GM12878 (cell line): ENCODE measurements at regions not wholly inside any gene's neighbourhood (a gene's known extent, or its start where the extent isn't known, plus 50 kb on each side); places are given as distances from the start of the nearest gene placed in this dataset.

Experiments
- ATAC-seq: fragments of 200-7000 bp; cut with Tn5 transposase; 3 replicates; pipeline ENCODE4 v1.9.1; 2020; ENCODE audit warnings: mild to moderate bottlenecking, moderate library complexity
- BruUV-seq: library from RNA; stranded (reverse); fragments of 400-500 nt; replicated peaks from 2 replicates; lab custom pipeline; 2021; lab: Mats Ljungman, UMichigan
- CTCF ChIA-PET: fragments of 300-600 bp; sonication (Branson Sonifier 250); formaldehyde crosslinking; extraction: SDS; loops from one replicate; lab custom pipeline; 2021; ENCODE audit warnings: inconsistent platforms; lab: Yijun Ruan, JAX
- POLR2A ChIA-PET: fragments of 350-600 bp; formaldehyde crosslinking; extraction: SDS; loops from one replicate; lab custom pipeline; 2021; ENCODE audit warnings: inconsistent platforms; lab: Charles Lee
- RAD21 ChIA-PET: fragments of 300-600 bp; sonication (Branson Sonifier 250); formaldehyde crosslinking; loops from one replicate; lab custom pipeline; 2023; ENCODE audit warnings: antibody characterized with exemption; ENCODE audit not compliant: unreplicated experiment; lab: Charles Lee
- SMC1A ChIA-PET: fragments of 300-600 bp; sonication (Branson Sonifier 250); formaldehyde crosslinking; loops from one replicate; lab custom pipeline; 2023; ENCODE audit not compliant: unreplicated experiment, uncharacterized antibody; lab: Charles Lee
- DNase-seq: peaks from one replicate; pipeline ENCODE4 v3.0.0-alpha.2; 2011; ENCODE audit warnings: low read depth, low spot score
- FAIRE-seq: peaks from 3 replicates; lab custom pipeline; 2011; peaks lifted over from hg19 to GRCh38; lab: Jason Lieb, UNC
- H2AFZ ChIP-seq: 2 replicates; pipeline ENCODE4 v1.6.0; 2011; ENCODE audit warnings: low read depth, low read length, control low read depth; ENCODE audit not compliant: control insufficient read depth
- H3K27ac ChIP-seq: 2 replicates; pipeline ENCODE4 v1.5.1; 2011; ENCODE audit warnings: control low read depth; ENCODE audit not compliant: control insufficient read depth, insufficient read depth
- H3K27me3 ChIP-seq, 2 experiments: replicated peaks in 1 of 2; 2 replicates each; pipeline versions ENCODE4 v1.6.0 to v1.6.1; 2011; ENCODE audit warnings: low read length in 1 of 2; ENCODE audit not compliant: control insufficient read depth in 2 of 2, insufficient read depth in 2 of 2
- H3K36me3 ChIP-seq, 2 experiments: 2 replicates each; pipeline ENCODE4 v1.5.1; 2011; ENCODE audit warnings: low read length in 1 of 2; ENCODE audit not compliant: control insufficient read depth in 2 of 2, insufficient read depth in 2 of 2
- H3K4me1 ChIP-seq: 2 replicates; pipeline ENCODE4 v1.6.1; 2011; ENCODE audit warnings: mild to moderate bottlenecking, low read length, moderate library complexity, mixed read lengths; ENCODE audit not compliant: control insufficient read depth, insufficient read depth
- H3K4me2 ChIP-seq: 2 replicates; pipeline ENCODE4 v1.6.0; 2011; ENCODE audit warnings: control low read depth; ENCODE audit not compliant: control insufficient read depth, insufficient read depth
- H3K4me3 ChIP-seq: fragments of 200-600 bp; sonication (generic); 2 replicates; pipeline ENCODE4 v1.5.1; 2016
- H3K79me2 ChIP-seq: 2 replicates; pipeline ENCODE4 v1.6.0; 2011; ENCODE audit warnings: low read length; ENCODE audit not compliant: control insufficient read depth, insufficient read depth
- H3K9ac ChIP-seq: 2 replicates; pipeline ENCODE4 v1.8.0; 2011; ENCODE audit warnings: low read length, control low read depth, mixed read lengths; ENCODE audit not compliant: control insufficient read depth, insufficient read depth
- H3K9me3 ChIP-seq: replicated peaks from 3 replicates; pipeline ENCODE4 v1.5.1; 2011; ENCODE audit warnings: mild to moderate bottlenecking, low read length; ENCODE audit not compliant: control insufficient read depth, insufficient read depth
- H4K20me1 ChIP-seq: 2 replicates; pipeline ENCODE4 v1.6.0; 2011; ENCODE audit not compliant: control insufficient read depth, insufficient read depth
- ATF3 ChIP-seq: IDR thresholded peaks from 2 replicates; pipeline ENCODE4 v1.6.1; 2011; ENCODE audit warnings: low read depth, mild to moderate bottlenecking, low read length, moderate library complexity, borderline replicate concordance; ENCODE audit errors: extremely low read depth
- CHD2 ChIP-seq: IDR thresholded peaks from 2 replicates; pipeline ENCODE4 v1.6.1; 2011; ENCODE audit warnings: low read depth, low read length, improper control_type of control experiment, borderline replicate concordance
- ESRRA ChIP-seq: IDR thresholded peaks from 2 replicates; pipeline ENCODE4 v1.6.1; 2012; ENCODE audit warnings: mild to moderate bottlenecking, low read length, improper control_type of control experiment
- HDAC2 ChIP-seq: fragments of 200-600 bp; sonication (generic); IDR thresholded peaks from 2 replicates; pipeline ENCODE4 v1.6.1; 2017
- IRF4 ChIP-seq: IDR thresholded peaks from 2 replicates; pipeline ENCODE4 v1.6.1; 2011; ENCODE audit warnings: low read depth, low read length
- MTA3 ChIP-seq: IDR thresholded peaks from 2 replicates; pipeline ENCODE4 v1.6.1; 2012; ENCODE audit warnings: low read length, inconsistent platforms, borderline replicate concordance
- NFIC ChIP-seq: IDR thresholded peaks from 2 replicates; pipeline ENCODE4 v1.6.1; 2012; ENCODE audit warnings: low read depth, mild to moderate bottlenecking, inconsistent platforms, low read length, moderate library complexity
- PAX8 ChIP-seq: fragments of 450-650 bp; IDR thresholded peaks from 2 replicates; pipeline ENCODE4 v1.6.1; 2017; ENCODE audit warnings: mild to moderate bottlenecking, moderate library complexity
- PBX3 ChIP-seq: IDR thresholded peaks from 2 replicates; pipeline ENCODE4 v1.6.1; 2011; ENCODE audit warnings: mild to moderate bottlenecking, low read depth, low read length, moderate library complexity; ENCODE audit not compliant: insufficient replicate concordance
- PRDM15 ChIP-seq: fragments of 450-650 bp; formaldehyde crosslinking; IDR thresholded peaks from 2 replicates; pipeline ENCODE4 v1.4.0; 2020; ENCODE audit warnings: mild to moderate bottlenecking, moderate library complexity
- RAD51 ChIP-seq: fragments of 450-650 bp; IDR thresholded peaks from 2 replicates; pipeline ENCODE4 v1.6.1; 2016; ENCODE audit warnings: moderate library complexity, mild to moderate bottlenecking, inconsistent platforms
- SMARCA5 ChIP-seq: fragments of 450-650 bp; IDR thresholded peaks from 2 replicates; pipeline ENCODE4 v1.6.1; 2017; ENCODE audit warnings: mild to moderate bottlenecking
- SP1 ChIP-seq: IDR thresholded peaks from one replicate; pipeline ENCODE4 v1.6.1; 2011; ENCODE audit warnings: low read depth, low read length
- SPI1 ChIP-seq: IDR thresholded peaks from 2 replicates; pipeline ENCODE4 v1.6.1; 2011; ENCODE audit warnings: low read depth, mild to moderate bottlenecking, low read length, moderate library complexity, borderline replicate concordance; ENCODE audit not compliant: insufficient read depth
- USF1 ChIP-seq: IDR thresholded peaks from 2 replicates; pipeline ENCODE4 v1.6.1; 2011; ENCODE audit warnings: borderline replicate concordance, low read depth, mild to moderate bottlenecking, moderate library complexity, mixed read lengths, low read length; ENCODE audit not compliant: insufficient read depth; ENCODE audit errors: extremely low read length
- ZBTB33 ChIP-seq: fragments of 450-650 bp; IDR thresholded peaks from 2 replicates; pipeline ENCODE4 v1.6.1; 2017; ENCODE audit warnings: mild to moderate bottlenecking
- ZNF622 ChIP-seq: fragments of 450-650 bp; IDR thresholded peaks from 2 replicates; pipeline ENCODE4 v1.6.1; 2017; ENCODE audit warnings: mild to moderate bottlenecking, inconsistent platforms
- WGBS: methylation state at CpG from one replicate; pipeline ENCODE4 v1.1.6; 2016; ENCODE audit warnings: low lambda C conversion rate; ENCODE audit not compliant: insufficient replicate concordance, insufficient coverage; ENCODE audit errors: missing lambda C conversion rate; 5-methylcytosine and 5-hydroxymethylcytosine counted together
- in situ Hi-C: fragments of 300-500 bp; cut with MboI; formaldehyde crosslinking; loops from 9 replicates; pipeline ENCODE4 v1.14.3; 2018; ENCODE audit warnings: mixed read lengths
- intact Hi-C: fragments of 100-400 bp; cut with micrococcal nuclease; formaldehyde crosslinking; loops from one replicate; pipeline ENCODE4 v1.14.2; 2022; ENCODE audit not compliant: unreplicated experiment

- no TSS peak for BruUV-seq
- H2AFZ ChIP-seq: no peak overlapping the region
- no peak overlapping the region for H3K9ac ChIP-seq
- FAIRE-seq (peak; percentile 23), ATAC-seq (no peak), DNase-seq (no peak)
- CTCF ChIA-PET: interaction anchor here (0.7 kb wide), 1 partner anchor 9 kb away, joined by 3 read pairs; no protein-coding TSS in a partner anchor
- SMC1A ChIA-PET: no interaction called here
- H3K79me2 ChIP-seq: no peaks in the 10 kb centered on the region
- RAD21 ChIA-PET: no interaction called here
- H3K9me3 ChIP-seq: no peaks in the 10 kb centered on the region; the same call in 2 of the 3 replicates
- H3K4me3 ChIP-seq: no peak overlapping the region
- H4K20me1 ChIP-seq: no peaks in the 10 kb centered on the region
- H3K4me1 ChIP-seq: no peaks in the 10 kb centered on the region
- in situ Hi-C loops (no loop called here), intact Hi-C loops (no loop called here)
- WGBS: 3% methylated on average over 2 of the region's 2 CpGs
- no peak for TF ChIP-seq USF1
- no peak for TF ChIP-seq SPI1
- no peak for TF ChIP-seq IRF4
- no peak for TF ChIP-seq PRDM15
- no peak for TF ChIP-seq SMARCA5
- no peak for TF ChIP-seq RAD51
- TF ChIP-seq MTA3: no peak
- no peak for TF ChIP-seq ZBTB33
- TF ChIP-seq PBX3: no peak
- TF ChIP-seq ZNF622: no peak
- TF ChIP-seq SP1: no peak
- no peak for TF ChIP-seq HDAC2
- TF ChIP-seq ESRRA: no peak
- no peak for TF ChIP-seq PAX8
- TF ChIP-seq ATF3: no peak
- TF ChIP-seq NFIC: no peak
- TF ChIP-seq CHD2: no peak
- peaks cover 2 to 19% of the 10 kb centered on the region in 2 experiments for H3K27me3 ChIP-seq
- no peak overlapping the region for H3K27ac ChIP-seq
- POLR2A ChIA-PET: no interaction called here
- H3K36me3 ChIP-seq: no peaks in the 10 kb centered on the region
- H3K4me2 ChIP-seq: no peak overlapping the region
These were observed 95.3 kb upstream of the IL6 start for GRCh38 chr7:22631730-22632129.
